GM18511 (cell line): ENCODE measurements at regions not wholly inside any gene's neighbourhood (a gene's known extent, or its start where the extent isn't known, plus 50 kb on each side); places are given as distances from the start of the nearest gene placed in this dataset.
A peak's percentile ranks its signal among the peaks of the same experiment; 100 is the strongest.
"Not testable (repeated sequence)": the region's sequence is repeated elsewhere in the genome, so short reads cannot be mapped to it uniquely, and the experiment has no call there.

Experiments used
- ATAC-seq: cut with Tn5 transposase; IDR thresholded peaks from one replicate; pipeline ENCODE4 v1.9.1; 2021; ENCODE audit warnings: mild to moderate bottlenecking, moderate library complexity; ENCODE audit not compliant: unreplicated experiment

DNA sequence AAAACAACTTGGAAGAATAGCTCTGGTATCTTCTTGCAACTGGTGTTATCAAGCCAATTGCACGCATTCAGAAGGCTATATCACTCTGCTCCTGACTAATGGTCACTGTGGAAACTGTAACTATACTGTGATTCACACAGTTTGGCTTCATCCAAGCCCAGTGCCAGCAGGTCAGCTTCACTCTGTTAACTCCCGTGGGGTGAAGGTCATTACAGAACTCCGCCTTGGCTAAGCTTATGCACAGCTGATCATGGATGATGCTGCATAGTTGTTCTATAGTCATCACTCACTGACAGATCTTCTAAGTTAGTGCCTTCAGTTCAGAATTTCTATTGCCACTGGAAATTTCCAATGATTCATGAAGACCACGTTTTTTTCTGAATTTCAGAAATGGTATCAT lies 497.2 kb upstream of the NETO1 start:
- no peak for ATAC-seq

DNA sequence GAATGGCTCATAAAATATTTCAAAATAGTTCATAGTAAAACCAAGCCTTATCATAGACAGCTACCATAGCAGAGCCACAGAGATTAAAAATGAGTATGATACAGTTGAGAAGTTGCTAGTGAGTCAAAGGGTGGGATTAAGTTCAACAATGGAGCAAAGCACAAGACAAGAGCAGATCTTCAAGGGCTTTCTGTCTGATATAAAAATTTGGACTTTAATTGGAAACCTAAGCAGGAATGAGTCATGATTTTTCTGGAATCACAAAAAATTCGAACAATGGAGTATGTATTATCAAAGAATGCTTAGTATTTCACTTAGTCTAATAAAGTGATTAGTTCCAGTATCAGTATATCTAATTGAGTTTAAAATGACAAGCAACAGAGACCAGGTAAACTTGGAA lies 487.3 kb upstream of the NETO1 start:
- no peak for ATAC-seq

DNA sequence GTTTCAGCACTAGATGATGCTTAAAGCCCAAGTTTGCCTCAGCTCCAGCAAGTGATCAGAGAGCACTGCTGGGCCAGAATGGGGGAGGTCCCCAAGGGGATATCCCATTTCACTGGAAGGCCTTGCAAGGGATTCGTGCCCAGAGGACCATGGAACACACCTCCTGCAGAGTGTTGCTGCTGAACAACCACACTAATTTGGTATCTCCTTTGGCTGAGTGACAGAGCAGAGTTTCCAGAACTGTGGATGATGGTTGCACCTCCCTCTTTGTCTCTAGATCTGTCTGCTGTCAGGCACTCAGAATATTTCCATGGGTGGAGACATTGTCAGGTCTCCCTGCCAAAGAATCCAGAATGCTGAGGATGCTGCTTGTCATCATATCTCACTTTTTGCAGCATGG lies 484.8 kb upstream of the NETO1 start:
- no peak for ATAC-seq

DNA sequence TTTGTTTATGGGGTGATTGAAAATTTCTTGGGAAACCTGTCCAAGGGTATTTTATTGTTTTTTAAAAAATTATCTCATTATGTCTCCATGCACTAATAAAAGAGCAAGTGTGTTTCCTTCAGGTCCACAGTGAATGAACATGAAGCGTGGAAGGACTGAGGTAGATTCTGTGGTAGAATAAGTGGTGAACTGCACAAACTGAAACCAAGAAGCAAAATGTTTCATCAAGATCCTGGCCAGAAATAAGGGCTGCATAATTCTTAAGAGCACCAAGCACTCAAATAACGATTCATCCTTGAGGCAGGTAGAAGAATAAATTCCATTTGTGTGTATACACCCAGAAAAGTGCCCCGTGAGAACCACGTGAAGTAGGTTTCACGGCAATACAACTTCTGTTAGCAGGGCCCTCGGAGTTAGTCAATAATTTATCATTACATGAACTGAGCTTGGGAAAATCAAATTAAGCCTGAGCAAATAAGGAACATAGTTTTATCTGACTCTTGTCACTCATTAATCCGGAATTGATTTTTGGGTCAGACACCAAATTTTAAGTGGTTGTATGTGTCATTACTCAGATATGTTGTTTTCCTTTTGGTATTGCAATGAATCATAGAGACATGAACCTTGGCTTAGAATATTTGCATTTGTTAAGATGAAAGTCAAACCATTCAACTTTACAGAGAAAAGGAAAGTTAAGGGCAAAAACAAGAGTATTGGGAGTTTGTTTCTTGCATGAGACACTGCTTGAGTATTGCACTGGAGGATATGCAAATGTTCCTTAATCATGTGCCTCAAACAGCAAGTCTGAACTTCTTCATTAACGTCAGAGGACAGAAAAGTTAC lies 472.6 kb upstream of the NETO1 start:
- ATAC-seq = peak; percentile 72

DNA sequence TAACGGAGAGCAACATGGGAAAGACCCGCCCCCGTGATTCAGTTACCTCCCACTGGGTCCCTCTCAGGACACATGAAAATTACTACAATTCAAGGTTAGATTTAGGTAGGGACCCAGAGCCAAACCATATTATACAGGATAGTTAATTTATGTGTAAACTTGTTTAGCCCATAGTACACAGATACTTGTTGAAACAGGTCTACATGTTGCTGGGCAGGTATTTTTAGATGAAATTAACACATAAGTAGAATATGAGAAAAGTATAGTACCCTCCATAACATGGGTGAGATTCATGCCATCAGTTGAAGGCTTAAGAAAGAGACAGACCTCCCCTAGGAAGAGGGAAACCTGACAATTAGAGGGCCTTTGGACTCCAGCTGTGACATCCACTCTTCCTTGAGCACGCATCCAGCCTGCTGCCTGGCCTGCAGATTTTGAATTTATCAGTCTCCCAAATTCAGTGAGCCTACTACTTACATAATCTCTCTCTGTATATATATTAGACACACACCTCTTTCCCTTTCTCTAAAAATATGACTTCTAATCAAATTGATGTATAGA lies 463.5 kb upstream of the NETO1 start:
- ATAC-seq = no peak

DNA sequence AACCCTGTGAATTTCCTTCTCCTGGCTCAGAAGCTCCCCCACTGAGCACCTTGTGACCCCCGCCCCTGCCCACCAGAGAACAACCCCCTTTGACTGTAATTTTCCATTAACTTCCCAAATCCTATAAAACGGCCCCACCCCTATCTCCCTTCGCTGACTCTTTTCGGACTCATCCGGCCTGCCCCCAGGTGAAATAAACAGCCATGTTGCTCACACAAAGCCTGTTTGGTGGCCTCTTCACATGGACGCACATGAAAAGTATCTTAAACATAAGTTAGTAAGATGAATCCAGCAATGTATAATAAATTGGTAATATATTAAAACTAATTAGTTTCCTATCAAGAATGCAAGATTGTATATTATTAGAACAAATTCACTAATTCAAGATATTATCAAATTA lies 462.3 kb upstream of the NETO1 start:
- ATAC-seq = not testable (repeated sequence)

DNA sequence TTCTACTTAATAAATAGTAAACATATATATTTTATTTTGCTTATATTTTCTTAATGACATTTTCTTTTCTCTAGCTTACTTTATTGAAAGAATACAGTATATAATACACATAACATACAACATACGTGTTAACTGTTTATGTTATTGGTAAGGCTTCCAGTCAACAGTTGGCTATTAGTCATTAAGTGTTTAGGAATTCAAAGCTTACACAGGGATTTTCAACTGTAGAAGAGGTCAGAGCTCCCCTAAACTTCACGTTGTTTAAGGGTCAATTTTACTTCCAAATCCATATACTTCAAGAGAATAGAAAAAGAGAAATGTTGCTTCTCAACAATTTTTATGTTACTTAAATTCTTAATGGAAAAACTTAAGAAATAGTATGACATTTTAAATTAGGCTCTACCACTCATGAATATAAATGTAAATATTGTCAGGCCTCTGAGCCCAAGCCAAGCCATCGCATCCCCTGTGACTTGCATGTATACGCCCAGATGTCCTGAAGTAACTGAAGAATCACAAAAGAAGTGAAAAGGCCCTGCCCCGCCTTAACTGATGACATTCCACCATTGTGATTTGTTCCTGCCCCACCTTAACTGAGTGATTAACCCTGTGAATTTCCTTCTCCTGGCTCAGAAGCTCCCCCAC lies 456.5 kb upstream of the NETO1 start:
- ATAC-seq = not testable (repeated sequence)

DNA sequence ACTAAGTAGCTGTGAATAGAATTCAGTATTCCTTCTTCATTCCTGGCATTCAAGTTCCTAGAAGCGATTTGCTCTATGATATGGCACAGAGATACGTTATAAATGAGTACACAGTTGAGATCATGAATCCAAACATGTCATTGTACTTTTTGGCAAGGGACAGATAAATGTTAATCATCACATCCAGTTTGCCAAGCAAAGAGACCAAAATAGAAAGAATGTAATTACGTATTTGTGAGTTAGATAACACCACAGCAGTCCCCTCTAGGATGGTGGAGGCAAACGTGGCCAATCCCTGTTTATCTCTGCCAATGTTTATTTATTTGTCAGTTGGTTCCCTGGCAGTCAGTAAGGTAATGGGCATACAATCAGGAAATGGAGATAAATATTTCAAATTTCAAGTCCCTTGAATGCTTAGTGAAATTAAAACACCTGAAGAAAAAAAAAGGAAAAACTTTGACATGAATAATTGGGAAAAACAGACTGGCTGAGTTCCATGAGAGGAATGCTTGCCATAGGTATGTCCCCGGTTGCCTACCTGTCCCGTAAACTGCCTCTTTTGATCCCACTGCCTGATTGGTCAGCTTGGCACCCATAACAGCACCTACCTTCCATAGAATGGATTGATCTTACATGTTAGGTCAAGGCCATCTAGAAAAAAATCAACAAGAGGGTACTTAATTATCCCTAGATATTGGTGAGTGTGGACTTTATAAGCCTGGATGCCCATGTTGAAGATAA lies 451.1 kb upstream of the NETO1 start:
- ATAC-seq = no peak

DNA sequence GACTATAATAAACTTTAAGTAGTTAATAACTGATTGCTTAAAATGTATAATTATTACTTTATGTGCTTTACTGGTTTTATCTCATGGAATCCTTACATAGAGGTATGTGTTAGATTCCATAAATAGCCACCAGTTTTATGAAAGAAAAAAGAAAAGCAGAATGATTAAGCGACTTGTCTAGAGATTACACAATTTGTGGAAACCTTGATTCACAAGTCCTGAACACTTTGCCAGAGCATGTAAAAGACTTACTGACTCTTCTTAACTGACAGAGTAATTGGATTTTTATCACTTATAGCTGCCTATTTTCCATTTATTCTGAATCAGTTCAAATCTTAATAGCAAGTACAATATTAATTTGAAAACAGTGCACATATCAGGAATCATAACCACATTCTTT lies 448.7 kb upstream of the NETO1 start:
- ATAC-seq = no peak

DNA sequence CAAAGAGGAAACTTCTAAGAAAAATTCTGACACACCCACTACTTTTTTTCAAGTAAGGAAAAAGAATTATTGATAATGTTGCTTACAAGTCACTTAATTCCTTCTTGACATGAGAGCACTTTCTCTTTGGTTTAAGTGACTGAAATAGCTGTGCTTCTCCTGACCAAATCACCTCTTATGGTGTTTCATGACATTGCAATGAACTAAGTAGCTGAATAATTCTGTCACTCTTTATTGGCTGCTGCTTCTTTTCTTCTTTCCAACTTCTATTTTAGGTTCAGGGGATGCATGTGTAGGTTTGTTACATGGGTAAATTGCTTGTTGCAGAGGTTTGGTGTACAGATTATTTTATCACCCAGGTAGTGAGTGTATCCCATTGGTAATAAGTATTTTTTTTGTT lies 447.6 kb upstream of the NETO1 start:
- ATAC-seq = no peak

DNA sequence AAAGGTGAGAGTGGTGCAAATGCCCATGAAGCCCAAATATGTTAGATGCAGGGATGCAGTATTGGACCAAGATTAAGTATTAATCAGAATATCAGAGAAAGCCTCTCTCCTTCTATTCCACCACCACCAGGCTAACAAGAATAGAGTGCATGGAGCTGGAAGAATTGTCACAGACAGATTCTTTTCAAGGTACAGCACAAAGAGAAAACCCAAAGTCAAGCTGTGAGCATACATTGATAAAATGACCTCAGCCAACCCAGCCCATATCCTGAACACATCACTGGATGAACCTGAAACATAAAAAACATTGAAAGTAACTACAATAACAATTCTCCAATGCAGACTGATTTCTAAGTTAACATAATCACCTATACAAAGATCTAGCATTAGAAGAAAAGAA lies 445.7 kb upstream of the NETO1 start:
- no peak for ATAC-seq

DNA sequence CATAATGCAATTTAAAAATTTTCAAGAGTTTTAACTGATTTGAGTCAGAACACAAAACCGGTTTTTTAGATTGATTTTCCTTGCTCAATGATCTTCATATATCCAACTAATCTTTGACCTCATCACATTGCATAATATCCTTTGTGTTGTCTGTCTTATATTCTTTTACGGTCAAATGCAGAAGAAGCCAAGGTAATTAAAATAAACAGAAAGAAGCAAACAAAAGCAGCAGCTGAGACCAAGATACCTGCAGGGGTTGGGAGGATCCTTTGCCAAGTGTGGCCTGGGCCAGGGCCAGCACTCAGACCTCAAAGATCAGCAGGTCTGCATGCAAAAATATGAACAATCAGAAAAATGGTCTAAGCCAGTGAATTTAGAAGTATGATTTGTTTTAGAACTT lies 428.9 kb upstream of the NETO1 start:
- ATAC-seq = no peak

DNA sequence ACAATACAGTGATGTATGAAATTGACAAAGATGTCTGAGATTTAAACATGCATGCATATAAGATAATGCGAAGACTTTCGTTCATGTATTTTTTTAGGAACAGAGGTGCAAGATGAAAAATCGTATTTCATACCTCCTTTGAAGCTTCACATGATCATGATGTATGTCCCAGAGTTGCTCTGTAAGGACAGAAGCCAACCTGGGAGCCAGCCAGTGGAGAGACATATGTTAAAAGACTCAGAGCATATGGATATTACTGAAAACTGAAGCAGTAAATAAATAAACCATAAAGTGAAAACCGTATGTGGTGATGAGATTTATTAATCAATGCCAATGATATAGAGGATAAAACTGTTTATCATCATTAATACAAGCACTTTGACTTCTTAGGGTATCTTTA lies 424.4 kb upstream of the NETO1 start:
- ATAC-seq = no peak

DNA sequence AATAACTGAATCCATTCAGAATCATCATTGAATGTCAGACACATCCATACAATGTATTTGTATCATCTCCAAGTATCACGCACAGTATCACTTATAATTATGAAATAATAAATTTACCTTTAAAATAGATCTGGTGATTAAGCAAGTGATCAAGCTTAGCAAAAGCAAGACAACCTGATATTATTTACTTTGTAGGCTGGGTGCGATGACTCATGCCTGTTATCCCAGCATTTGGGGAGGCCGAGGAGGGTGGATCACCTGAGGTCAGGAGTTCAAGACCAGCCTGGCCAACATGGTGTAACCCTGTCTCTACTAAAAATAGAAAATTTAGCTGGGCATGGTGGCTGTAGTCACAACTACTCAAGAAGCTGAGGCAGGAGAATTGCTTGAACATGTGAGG lies 421.0 kb upstream of the NETO1 start:
- ATAC-seq = no peak

DNA sequence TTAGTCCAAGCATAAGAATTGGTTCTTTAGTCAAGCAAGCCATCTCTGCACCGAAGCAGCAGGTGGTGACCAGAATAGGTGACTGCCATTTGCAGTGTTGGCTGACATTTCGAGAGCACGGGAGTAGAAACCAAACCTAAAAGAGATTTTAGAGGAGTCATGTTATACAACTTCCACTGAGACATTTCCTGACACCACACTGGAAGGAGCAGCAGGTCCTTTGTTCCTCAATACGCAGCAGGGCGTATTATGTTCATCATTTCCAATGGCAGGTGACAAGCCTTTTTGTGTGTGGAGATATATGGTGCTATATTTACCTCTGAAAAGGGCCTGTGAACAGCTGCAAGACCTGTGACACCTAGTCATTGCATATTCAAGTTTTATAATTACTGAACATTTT lies 418.8 kb upstream of the NETO1 start:
- no peak for ATAC-seq

DNA sequence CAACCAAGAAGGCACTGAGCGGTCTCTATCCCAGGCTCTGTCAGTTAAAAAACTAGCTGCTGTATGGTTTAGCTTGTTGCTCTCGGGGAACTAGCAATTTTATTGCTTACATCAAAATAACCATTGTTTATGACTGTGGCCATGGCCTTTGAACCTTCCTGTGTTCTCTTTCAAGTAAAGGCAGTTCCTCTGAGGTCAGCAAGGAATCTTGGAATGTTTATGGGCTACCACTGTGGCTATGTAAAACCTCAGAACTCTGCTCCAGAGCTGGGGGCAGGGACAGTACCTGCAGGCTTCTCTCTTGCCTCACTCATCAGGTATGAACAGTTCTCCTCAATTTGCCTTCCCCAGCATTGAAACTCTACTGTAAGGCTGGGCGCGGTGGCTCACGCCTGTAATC lies 416.0 kb upstream of the NETO1 start:
- no peak for ATAC-seq

DNA sequence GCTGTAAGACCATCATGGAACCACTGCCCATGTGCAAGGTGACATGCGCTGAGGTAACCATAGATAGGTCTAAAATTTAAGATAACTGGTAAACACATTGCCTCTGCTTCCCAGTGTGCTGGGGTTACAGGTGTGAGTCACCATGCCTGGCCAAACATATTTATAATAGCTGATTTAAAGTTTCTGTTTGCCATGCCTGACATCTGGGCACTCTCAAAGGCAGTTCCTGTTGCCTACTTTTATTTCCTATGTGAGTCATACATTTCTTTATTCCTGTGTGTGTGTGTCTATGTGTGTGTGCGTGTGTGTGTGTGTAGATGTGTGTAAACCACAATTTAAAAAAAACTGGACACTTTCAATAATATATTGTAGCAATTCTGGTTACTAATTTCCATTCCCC lies 415.2 kb upstream of the NETO1 start:
- ATAC-seq = no peak

DNA sequence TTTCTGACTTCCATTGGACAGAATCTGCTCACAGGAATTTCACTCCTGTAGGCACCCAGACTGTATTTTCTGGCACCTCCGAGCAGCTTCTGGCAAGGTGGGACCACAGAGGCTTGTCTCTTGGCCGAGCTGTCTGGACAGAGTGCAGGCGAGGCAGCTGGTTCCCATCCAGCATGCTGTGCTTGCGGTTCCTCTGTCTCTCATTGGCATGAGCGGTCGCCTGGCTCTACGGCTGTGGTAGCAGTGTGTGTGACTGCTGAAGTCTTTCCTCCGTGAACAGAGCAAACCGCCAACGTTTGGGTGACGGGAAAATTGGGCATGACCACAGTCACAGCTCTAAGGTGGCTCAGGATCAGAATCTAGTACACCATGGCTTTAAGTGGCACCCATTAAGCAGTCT lies 411.7 kb upstream of the NETO1 start:
- no peak for ATAC-seq

DNA sequence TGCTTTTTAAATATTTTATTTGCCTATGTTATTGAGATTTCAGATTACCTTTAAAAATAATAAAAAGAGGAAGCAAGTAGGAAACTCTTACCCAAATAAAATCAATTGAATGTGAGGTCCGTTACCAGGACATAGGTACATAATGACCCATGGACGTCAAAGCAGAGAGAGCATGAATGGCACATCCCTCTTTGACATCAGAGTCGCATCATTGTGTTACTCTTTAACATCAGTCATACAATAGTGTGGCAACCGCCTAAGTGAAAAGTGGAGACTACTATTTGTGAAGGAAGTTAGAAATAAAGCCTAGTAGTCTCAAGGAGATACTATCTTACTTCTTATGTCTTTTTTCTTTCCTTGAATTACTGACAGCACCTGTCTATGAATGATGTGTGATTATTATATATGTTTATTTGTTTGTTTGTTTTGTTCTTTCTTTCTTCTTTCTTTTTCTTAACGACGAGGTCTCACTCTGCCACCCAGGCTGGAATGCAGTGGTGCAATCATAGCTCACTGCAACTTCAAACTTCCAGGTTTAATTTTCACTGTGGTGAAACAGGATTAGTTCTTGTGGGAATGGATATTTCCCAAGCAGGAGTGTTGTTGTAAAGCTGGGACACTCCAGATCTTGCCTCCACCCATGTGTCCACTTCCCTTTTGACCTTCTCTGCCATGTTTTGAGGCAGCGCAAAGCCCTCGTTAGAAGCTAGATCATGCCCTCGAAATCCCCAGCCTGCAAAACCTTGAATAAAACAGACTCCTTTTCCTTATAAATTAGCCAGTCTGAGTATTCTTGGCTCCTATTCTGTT lies 407.2 kb upstream of the NETO1 start:
- no peak for ATAC-seq

DNA sequence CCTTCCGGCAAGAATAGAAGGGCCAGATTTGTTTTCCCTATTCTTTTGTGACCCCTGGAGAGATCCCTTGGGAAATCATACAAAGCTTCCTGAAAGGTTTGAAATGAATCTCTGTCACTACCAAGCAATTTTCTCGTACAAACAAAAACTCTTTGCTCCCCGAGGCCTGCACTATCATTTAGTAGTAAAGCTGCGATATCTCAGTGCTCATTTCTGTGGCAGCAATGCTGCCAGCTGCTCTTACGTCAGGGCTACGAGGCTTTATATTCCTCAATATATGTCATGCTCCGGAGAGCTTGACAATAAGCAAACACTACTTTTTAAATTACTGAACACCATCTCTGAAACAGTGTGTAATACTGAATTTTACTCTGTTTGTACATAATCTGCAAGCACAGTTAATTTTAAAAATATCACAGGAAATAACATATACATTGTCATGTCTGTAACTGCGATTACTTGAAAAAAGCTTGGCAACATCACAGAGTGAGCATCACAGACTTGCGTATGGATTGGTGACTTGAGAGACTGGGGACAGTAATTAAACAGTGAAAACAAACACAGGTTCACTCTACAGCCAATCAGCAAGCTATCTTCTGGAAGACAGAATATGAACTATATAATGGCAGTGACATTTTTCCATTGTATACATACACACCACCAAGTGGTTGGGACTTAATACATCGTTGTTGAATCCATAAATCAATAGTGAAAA lies 403.3 kb upstream of the NETO1 start:
- ATAC-seq = no peak
